Neural progenitor cell (in vitro differentiated cells): ENCODE measurements at regions not wholly inside any gene's neighbourhood (a gene's known extent, or its start where the extent isn't known, plus 50 kb on each side); places are given as distances from the start of the nearest gene placed in this dataset.

ENCODE experiments used
- DNase-seq: peaks from one replicate; pipeline ENCODE4 v3.0.0-alpha.2; 2016; ENCODE audit warnings: low spot score
- H2AFZ ChIP-seq: fragments of 200-600 bp; sonication (generic); replicated peaks from 2 replicates; pipeline ENCODE4 v1.6.1; 2016; ENCODE audit warnings: antibody characterized with exemption
- H3F3A ChIP-seq: fragments of 200-600 bp; sonication (generic); 2 replicates; pipeline ENCODE4 v1.6.1; 2016; ENCODE audit warnings: antibody characterized with exemption, low read depth
- H3K27ac ChIP-seq: fragments of 200-600 bp; sonication (generic); 2 replicates; pipeline ENCODE4 v1.5.1; 2016; ENCODE audit warnings: mild to moderate bottlenecking
- H3K27me3 ChIP-seq: fragments of 200-600 bp; sonication (generic); 2 replicates; pipeline ENCODE4 v1.6.1; 2016; ENCODE audit warnings: mild to moderate bottlenecking, moderate library complexity
- H3K36me3 ChIP-seq: fragments of 200-600 bp; sonication (generic); 2 replicates; pipeline ENCODE4 v1.5.1; 2016
- H3K4me1 ChIP-seq: fragments of 200-600 bp; sonication (generic); 2 replicates; pipeline ENCODE4 v1.6.1; 2016; ENCODE audit warnings: mixed run types
- H3K4me2 ChIP-seq: fragments of 200-600 bp; sonication (generic); 2 replicates; pipeline ENCODE4 v1.6.1; 2016
- H3K4me3 ChIP-seq: fragments of 200-600 bp; sonication (generic); 2 replicates; pipeline ENCODE4 v1.5.1; 2016
- H3K79me2 ChIP-seq: fragments of 200-600 bp; sonication (generic); 2 replicates; pipeline ENCODE4 v1.6.1; 2016; ENCODE audit warnings: low read depth
- H3K9ac ChIP-seq: fragments of 200-600 bp; sonication (generic); 2 replicates; pipeline ENCODE4 v1.6.1; 2016
- H3K9me3 ChIP-seq: fragments of 200-600 bp; sonication (generic); 2 replicates; pipeline ENCODE4 v1.5.1; 2016; ENCODE audit warnings: low read depth
- H4K20me1 ChIP-seq: fragments of 200-600 bp; sonication (generic); 2 replicates; pipeline ENCODE4 v1.6.1; 2016; ENCODE audit warnings: low read depth
- H3K27ac Mint-ChIP-seq: 3 replicates; pipeline ENCODE4 v1.8.0; 2021; ENCODE audit warnings: mixed read lengths
- H3K27me3 Mint-ChIP-seq: 2 replicates; pipeline ENCODE4 v1.8.0; 2022; ENCODE audit warnings: low read depth, mild to moderate bottlenecking, inconsistent platforms, moderate library complexity, mixed read lengths; ENCODE audit not compliant: insufficient read depth
- H3K36me3 Mint-ChIP-seq: 3 replicates; pipeline ENCODE4 v1.8.0; 2021; ENCODE audit warnings: mixed read lengths
- H3K4me1 Mint-ChIP-seq: 3 replicates; pipeline ENCODE4 v1.8.0; 2021; ENCODE audit warnings: mixed read lengths
- H3K4me3 Mint-ChIP-seq: 3 replicates; pipeline ENCODE4 v1.8.0; 2021; ENCODE audit warnings: mild to moderate bottlenecking, moderate library complexity, mixed read lengths
- H3K9me3 Mint-ChIP-seq: 3 replicates; pipeline ENCODE4 v1.8.0; 2020; ENCODE audit warnings: mixed read lengths
- CTCF ChIP-seq: fragments of 200-600 bp; sonication (generic); IDR thresholded peaks from 2 replicates; pipeline ENCODE4 v1.5.1; 2017; ENCODE audit warnings: antibody characterized with exemption, mild to moderate bottlenecking
- EZH2 ChIP-seq: fragments of 200-600 bp; sonication (generic); IDR thresholded peaks from 2 replicates; pipeline ENCODE4 v1.6.1; 2017; ENCODE audit warnings: antibody characterized with exemption, mild to moderate bottlenecking, moderate library complexity
- EZH2phosphoT487 ChIP-seq: fragments of 200-600 bp; sonication (generic); IDR thresholded peaks from 2 replicates; pipeline ENCODE4 v1.6.1; 2017; ENCODE audit warnings: antibody characterized with exemption

GRCh38 chr18:21167641-21168377 is 56.2 kb upstream of the ROCK1 start:
- Mint-ChIP-seq H3K9me3 (no peaks in the 10 kb centered on the region), H3K27me3 (no peaks in the 10 kb centered on the region), H3K4me1 (peaks cover 5% of the 10 kb centered on the region), H3K27ac (no peak overlapping the region), H3K36me3 (no peaks in the 10 kb centered on the region), H3K4me3 (no peak overlapping the region)
- no peak overlapping the region for H3K27ac ChIP-seq
- no peaks in the 10 kb centered on the region for H3K9me3 ChIP-seq
- H3K4me3 ChIP-seq, result no peak overlapping the region
- H3K36me3 ChIP-seq, result no peaks in the 10 kb centered on the region
- H4K20me1 ChIP-seq, result no peaks in the 10 kb centered on the region
- H3K4me2 ChIP-seq, result no peak overlapping the region
- no peaks in the 10 kb centered on the region for H3K4me1 ChIP-seq
- no peaks in the 10 kb centered on the region for H3K27me3 ChIP-seq
- H3F3A ChIP-seq, result no peaks in the 10 kb centered on the region
- no peak overlapping the region for H2AFZ ChIP-seq
- H3K79me2 ChIP-seq, result no peaks in the 10 kb centered on the region
- TF ChIP-seq EZH2, result no peak
- TF ChIP-seq EZH2phosphoT487, result no peak
- no peak for TF ChIP-seq CTCF
- DNase-seq, result peak; percentile 35
- H3K9ac ChIP-seq, result no peak overlapping the region

DNA sequence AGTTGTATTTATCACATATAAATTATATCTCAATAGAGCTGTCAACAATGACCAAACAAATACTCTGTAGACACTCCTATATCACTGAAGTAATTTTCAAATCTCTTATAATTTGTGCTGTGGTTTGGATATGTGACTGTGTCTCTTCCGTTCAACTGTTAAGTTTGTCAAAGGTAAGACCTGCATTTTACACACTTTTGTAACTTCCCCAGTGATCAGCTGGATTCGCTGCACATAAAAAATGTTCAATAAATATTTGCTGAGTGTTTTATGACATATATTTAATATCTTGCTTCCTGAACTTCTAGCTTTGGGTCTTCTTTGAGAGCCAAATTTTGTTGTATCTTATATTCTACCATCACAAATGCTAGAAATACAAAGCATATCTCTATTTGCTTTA is 57.3 kb upstream of the ROCK1 start:
- Mint-ChIP-seq H3K4me3 (no peak overlapping the region), H3K4me1 (peaks cover 15% of the 10 kb centered on the region), H3K27ac (no peak overlapping the region), H3K27me3 (no peaks in the 10 kb centered on the region), H3K36me3 (no peaks in the 10 kb centered on the region), H3K9me3 (peaks cover 1% of the 10 kb centered on the region)
- Histone ChIP-seq H3K27me3 (no peaks in the 10 kb centered on the region), H3K4me1 (peaks cover 7% of the 10 kb centered on the region), H3K9me3 (no peaks in the 10 kb centered on the region), H2AFZ (no peak overlapping the region), H3F3A (no peaks in the 10 kb centered on the region), H3K4me2 (no peak overlapping the region), H3K79me2 (no peaks in the 10 kb centered on the region), H3K9ac (no peak overlapping the region), H3K27ac (no peak overlapping the region), H3K4me3 (no peak overlapping the region), H3K36me3 (no peaks in the 10 kb centered on the region), H4K20me1 (no peaks in the 10 kb centered on the region)
- no peak for TF ChIP-seq EZH2phosphoT487
- TF ChIP-seq EZH2, result no peak
- TF ChIP-seq CTCF, result no peak
- DNase-seq, result no peak

- H2AFZ ChIP-seq, result no peak overlapping the region
These were observed 64.2 kb upstream of the GREB1L start for GRCh38 chr18:21177822-21178221.

DNA sequence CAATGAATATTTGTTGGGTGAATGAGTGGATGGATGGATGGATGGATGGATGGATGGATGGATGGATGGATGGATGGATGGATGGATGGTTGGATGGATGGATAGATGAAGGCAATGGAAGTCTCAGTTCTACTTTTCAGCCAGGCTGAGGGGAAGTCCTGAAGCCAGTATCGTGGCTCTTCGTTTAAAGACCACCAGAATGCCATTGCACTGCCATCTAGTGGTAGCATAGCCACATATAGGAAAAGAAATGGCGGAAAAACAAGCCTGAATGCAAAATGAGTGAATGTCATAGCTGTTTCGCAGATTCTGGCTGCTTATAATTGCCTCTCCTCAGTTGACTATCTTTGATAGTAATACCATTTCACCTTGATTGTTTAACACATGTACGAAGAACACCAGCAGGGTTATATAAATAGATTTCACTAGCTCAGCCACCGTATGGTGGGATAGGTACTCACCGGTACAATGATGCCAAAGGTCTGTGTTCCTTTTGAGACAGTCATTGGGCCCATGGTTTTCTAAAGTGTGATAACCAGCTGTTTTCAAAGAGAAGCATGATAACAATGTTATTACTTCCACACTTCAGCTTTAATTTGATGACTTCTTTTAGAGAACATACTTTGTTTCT is 62.3 kb upstream of the GREB1L start:
- no peak overlapping the region for H3K4me2 ChIP-seq
- no peaks in the 10 kb centered on the region for H3K27me3 ChIP-seq
- no peak overlapping the region for H3K27ac ChIP-seq
- Mint-ChIP-seq H3K36me3 (no peaks in the 10 kb centered on the region), H3K27ac (no peak overlapping the region), H3K9me3 (no peaks in the 10 kb centered on the region), H3K27me3 (peaks cover 2% of the 10 kb centered on the region), H3K4me1 (no peaks in the 10 kb centered on the region), H3K4me3 (no peak overlapping the region)
- H3K4me3 ChIP-seq, result no peak overlapping the region
- no peaks in the 10 kb centered on the region for H3K79me2 ChIP-seq
- peak overlapping the region; percentile 51 for H2AFZ ChIP-seq
- no peaks in the 10 kb centered on the region for H3K9me3 ChIP-seq
- H3K36me3 ChIP-seq, result no peaks in the 10 kb centered on the region
- no peak overlapping the region for H3K9ac ChIP-seq
- H4K20me1 ChIP-seq, result no peaks in the 10 kb centered on the region
- no peak for TF ChIP-seq EZH2phosphoT487
- TF ChIP-seq CTCF, result peak; percentile 89
- DNase-seq, result peak; percentile 85
- no peaks in the 10 kb centered on the region for H3F3A ChIP-seq
- no peaks in the 10 kb centered on the region for H3K4me1 ChIP-seq

More at GRCh38 chr18:21177822-21178221, 64.2 kb upstream of the GREB1L start:
- no peak overlapping the region for H3K4me3 Mint-ChIP-seq
- DNase-seq, result no peak
- H3K27me3 Mint-ChIP-seq, result no peaks in the 10 kb centered on the region
- Histone ChIP-seq H3K36me3 (no peaks in the 10 kb centered on the region), H3F3A (no peaks in the 10 kb centered on the region), H3K9ac (no peak overlapping the region), H3K9me3 (no peaks in the 10 kb centered on the region), H3K27me3 (no peaks in the 10 kb centered on the region), H3K4me1 (peaks cover 7% of the 10 kb centered on the region), H4K20me1 (no peaks in the 10 kb centered on the region), H3K4me3 (no peak overlapping the region), H3K4me2 (no peak overlapping the region), H3K79me2 (no peaks in the 10 kb centered on the region), H3K27ac (no peak overlapping the region)
- H3K36me3 Mint-ChIP-seq, result no peaks in the 10 kb centered on the region
- TF ChIP-seq EZH2, result no peak
- peaks cover 2% of the 10 kb centered on the region for H3K9me3 Mint-ChIP-seq
- no peak overlapping the region for H3K27ac Mint-ChIP-seq
- H3K4me1 Mint-ChIP-seq, result peaks cover 11% of the 10 kb centered on the region
